Peyer's patch (tissue), 4 donors: ENCODE measurements at regions not wholly inside any gene's neighbourhood (a gene's known extent, or its start where the extent isn't known, plus 50 kb on each side); places are given as distances from the start of the nearest gene placed in this dataset.

Source experiments
- DNase-seq, 3 donors: peaks; one replicate each; pipeline ENCODE4 v3.0.0-alpha.2; 2017 to 2019
- H3K27ac ChIP-seq, 4 donors: fragments of 200-600 bp; sonication (generic); one replicate each; pipeline ENCODE4 v1.5.1; 2016 to 2019
- H3K27me3 ChIP-seq, 2 donors: fragments of 200-600 bp; sonication (generic); one replicate each; pipeline ENCODE4 v1.5.1; 2019
- H3K36me3 ChIP-seq, 3 donors: fragments of 200-600 bp; sonication (generic); one replicate each; pipeline ENCODE4 v1.5.1; 2016 to 2019
- H3K4me1 ChIP-seq, 4 donors: fragments of 200-600 bp; sonication (generic); one replicate each; pipeline ENCODE4 v1.5.1; 2016 to 2019
- H3K4me3 ChIP-seq, 4 donors: fragments of 200-600 bp; sonication (generic); 1 replicate in 3 of 4; 2 replicates in 1 of 4; pipeline ENCODE4 v1.5.1; 2016 to 2019; ENCODE audit warnings: mild to moderate bottlenecking in 1 of 4
- H3K9me3 ChIP-seq, 4 donors: fragments of 200-600 bp; sonication (generic); one replicate each; pipeline ENCODE4 v1.5.1; 2016 to 2019; ENCODE audit warnings: mild to moderate bottlenecking in 1 of 4
- POLR2A ChIP-seq, 2 donors: fragments of 450-650 bp; IDR thresholded peaks; one replicate each; pipeline ENCODE4 v1.5.1; 2017; ENCODE audit warnings: antibody characterized with exemption in 2 of 2, mild to moderate bottlenecking in 2 of 2, moderate library complexity in 2 of 2
- TF ChIP-seq, protein P1 (sequence below), 6 experiments: fragments of 450-650 bp in 4 of 6; fragments of 200-600 bp in 2 of 6; sonication (generic) in 1 of 6; IDR thresholded peaks; one replicate each; pipeline ENCODE4 v1.5.1; 2017 to 2019; ENCODE audit warnings: antibody characterized with exemption in 6 of 6, mild to moderate bottlenecking in 3 of 6, moderate library complexity in 1 of 6

- peaks cover 0 to 3% (median 0%) of the 10 kb centered on the region in 4 donors for H3K9me3 ChIP-seq
- H3K27ac ChIP-seq, result no peak overlapping the region
- TF ChIP-seq, protein P1, sequence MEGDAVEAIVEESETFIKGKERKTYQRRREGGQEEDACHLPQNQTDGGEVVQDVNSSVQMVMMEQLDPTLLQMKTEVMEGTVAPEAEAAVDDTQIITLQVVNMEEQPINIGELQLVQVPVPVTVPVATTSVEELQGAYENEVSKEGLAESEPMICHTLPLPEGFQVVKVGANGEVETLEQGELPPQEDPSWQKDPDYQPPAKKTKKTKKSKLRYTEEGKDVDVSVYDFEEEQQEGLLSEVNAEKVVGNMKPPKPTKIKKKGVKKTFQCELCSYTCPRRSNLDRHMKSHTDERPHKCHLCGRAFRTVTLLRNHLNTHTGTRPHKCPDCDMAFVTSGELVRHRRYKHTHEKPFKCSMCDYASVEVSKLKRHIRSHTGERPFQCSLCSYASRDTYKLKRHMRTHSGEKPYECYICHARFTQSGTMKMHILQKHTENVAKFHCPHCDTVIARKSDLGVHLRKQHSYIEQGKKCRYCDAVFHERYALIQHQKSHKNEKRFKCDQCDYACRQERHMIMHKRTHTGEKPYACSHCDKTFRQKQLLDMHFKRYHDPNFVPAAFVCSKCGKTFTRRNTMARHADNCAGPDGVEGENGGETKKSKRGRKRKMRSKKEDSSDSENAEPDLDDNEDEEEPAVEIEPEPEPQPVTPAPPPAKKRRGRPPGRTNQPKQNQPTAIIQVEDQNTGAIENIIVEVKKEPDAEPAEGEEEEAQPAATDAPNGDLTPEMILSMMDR (IDR thresholded peaks at IDR 0.05), result no peak
- no peak for TF ChIP-seq POLR2A (IDR thresholded peaks at IDR 0.05)
- no peaks in the 10 kb centered on the region for H3K4me1 ChIP-seq
- H3K27me3 ChIP-seq, result no peaks in the 10 kb centered on the region
- H3K4me3 ChIP-seq, result no peak overlapping the region
- H3K36me3 ChIP-seq, result no peaks in the 10 kb centered on the region
- DNase-seq, result no peak
Measured at GRCh38 chr18:66729442-66730239, 125.8 kb upstream of the CDH19 start.

DNA sequence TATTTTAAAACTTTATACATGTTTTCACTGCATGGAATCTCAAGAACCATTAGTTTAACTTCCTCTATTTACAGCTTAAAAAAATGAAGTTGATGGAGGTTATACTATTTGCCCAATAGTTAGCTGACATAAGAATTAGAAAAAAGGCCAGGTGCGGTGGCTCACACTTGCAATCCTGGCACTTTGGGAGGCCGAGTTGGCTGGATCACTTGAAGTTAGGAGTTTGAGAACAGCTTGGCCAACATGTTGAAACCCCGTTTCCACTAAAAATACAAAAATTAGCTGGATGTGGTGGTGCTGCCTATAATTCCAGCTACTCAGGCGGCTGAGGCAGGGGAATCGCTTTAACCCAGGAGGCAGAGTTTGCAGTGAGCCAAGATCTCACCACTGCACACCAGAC is 125.1 kb upstream of the CDH19 start:
- Histone ChIP-seq H3K36me3 (no peaks in the 10 kb centered on the region), H3K9me3 (peaks cover 0 to 3% (median 0%) of the 10 kb centered on the region in 4 donors), H3K4me1 (no peaks in the 10 kb centered on the region), H3K27ac (no peak overlapping the region), H3K27me3 (no peaks in the 10 kb centered on the region), H3K4me3 (no peak overlapping the region)
- TF ChIP-seq POLR2A (IDR thresholded peaks at IDR 0.05), result no peak
- TF ChIP-seq, protein P1 (IDR thresholded peaks at IDR 0.05), result no peak
- no peak for DNase-seq

DNA sequence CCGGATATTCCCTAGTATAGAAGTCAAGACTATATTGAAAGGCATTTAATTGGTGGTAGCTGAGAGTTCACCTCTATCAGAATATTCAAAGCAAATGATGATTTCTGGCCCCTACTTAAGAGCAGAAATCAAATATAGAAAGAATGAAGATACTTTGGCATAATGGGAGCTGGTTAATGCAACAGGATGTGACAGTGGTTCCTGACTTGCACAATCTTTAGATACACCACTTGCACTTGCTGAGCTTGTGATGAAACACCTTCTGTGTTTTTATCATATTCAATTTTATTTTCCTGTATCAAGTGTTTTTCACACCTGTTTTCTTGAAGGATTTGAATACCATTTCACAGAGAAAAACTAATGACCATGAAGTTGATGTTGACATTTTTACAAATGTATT is 124.1 kb upstream of the CDH19 start:
- no peak overlapping the region for H3K27ac ChIP-seq
- no peak for TF ChIP-seq POLR2A (IDR thresholded peaks at IDR 0.05)
- TF ChIP-seq, protein P1 (IDR thresholded peaks at IDR 0.05), result no peak
- peaks cover 0 to 3% (median 0%) of the 10 kb centered on the region in 4 donors for H3K9me3 ChIP-seq
- no peaks in the 10 kb centered on the region for H3K4me1 ChIP-seq
- no peak overlapping the region for H3K4me3 ChIP-seq
- H3K36me3 ChIP-seq, result no peaks in the 10 kb centered on the region
- no peak for DNase-seq
- H3K27me3 ChIP-seq, result no peaks in the 10 kb centered on the region

DNA sequence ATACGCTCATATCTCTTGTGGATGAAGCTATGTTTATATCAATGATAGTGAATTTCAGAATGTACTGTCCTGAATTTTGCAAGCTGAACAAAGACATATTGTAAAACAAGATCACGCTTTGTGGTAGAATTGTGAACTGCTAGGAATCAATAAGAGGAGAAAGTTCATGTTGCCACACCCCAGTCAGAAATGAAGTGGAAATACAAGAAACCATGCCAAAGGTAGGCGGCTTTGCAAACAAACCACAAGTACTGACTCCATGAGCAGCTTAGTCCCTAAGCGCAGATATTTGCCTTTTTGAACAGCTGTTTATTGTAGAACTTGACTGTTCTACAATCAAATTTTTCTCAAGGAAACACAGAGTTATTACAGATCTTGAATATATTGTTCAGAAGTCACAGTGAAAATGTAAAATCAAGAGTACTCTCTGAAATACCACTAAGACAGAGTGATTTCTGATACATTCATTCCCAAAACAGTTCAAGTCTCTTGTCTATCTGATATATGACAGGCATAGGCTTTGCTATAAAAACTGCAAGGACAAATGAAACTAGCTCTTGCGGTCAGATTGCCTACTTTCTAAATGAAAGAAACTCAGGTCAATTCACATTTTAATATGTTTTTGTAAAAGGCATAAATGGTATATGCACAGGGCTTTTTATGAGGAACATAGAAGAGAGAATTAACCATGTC is 120.9 kb upstream of the CDH19 start:
- no peaks in the 10 kb centered on the region for H3K9me3 ChIP-seq
- H3K36me3 ChIP-seq, result no peaks in the 10 kb centered on the region
- H3K27me3 ChIP-seq, result no peaks in the 10 kb centered on the region
- no peak for TF ChIP-seq POLR2A (IDR thresholded peaks at IDR 0.05)
- TF ChIP-seq, protein P1 (IDR thresholded peaks at IDR 0.05), result peak in 3 of 6 experiments; percentile 44 to 51 (median 50)
- H3K4me3 ChIP-seq, result no peak overlapping the region
- H3K27ac ChIP-seq, result peak overlapping the region in 1 of 4 donors; percentile 3
- DNase-seq, result no peak
- no peaks in the 10 kb centered on the region for H3K4me1 ChIP-seq

DNA sequence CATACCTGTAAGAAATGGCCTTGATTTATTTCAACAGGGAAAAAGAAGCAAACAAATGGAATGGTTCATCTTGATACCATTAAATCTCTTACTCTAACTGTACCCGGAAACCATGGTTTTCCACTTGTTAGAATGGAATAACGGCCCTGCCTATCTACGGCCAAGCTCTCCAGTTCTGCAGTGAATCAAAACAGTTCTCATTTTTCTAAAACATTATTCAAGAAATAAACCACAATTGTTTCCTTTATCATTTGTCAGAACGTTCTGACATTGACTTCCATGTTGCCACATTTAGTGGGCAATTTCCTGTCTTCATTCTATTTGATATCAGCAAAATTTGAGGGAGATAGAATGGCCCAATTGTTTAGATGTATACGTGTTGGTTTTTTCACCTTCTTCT is 118.8 kb upstream of the CDH19 start:
- DNase-seq, result no peak
- Histone ChIP-seq H3K9me3 (no peaks in the 10 kb centered on the region), H3K36me3 (no peaks in the 10 kb centered on the region), H3K4me3 (no peak overlapping the region), H3K27ac (no peak overlapping the region), H3K4me1 (no peaks in the 10 kb centered on the region), H3K27me3 (no peaks in the 10 kb centered on the region)
- no peak for TF ChIP-seq POLR2A (IDR thresholded peaks at IDR 0.05)
- TF ChIP-seq, protein P1 (IDR thresholded peaks at IDR 0.05), result no peak
